ENCODE measurements at regions not wholly inside any gene's neighbourhood (a gene's known extent, or its start where the extent isn't known, plus 50 kb on each side); places are given as distances from the start of the nearest gene placed in this dataset.

DNA sequence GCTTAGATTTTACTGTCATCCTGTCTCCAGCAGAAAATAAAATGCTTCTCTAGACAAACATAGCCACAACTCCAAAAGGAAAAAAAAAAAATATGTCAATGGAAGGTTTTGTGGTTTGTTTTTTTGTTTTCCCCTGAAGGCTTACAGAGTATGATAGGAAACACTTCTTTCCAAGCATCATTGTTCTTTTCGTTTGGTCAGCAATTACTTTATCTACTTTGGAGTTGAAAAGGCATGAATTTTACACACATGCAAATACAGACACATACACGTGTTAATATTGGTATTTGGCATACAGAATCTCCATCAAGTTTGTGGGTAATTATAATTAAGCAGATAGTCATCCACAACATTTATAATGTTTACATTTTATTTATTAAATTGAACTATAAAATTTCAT is 496.9 kb upstream of the MBL2 start:
- Histone ChIP-seq H3K36me3 (no peaks in the 10 kb centered on the region), H3K4me1 (no peaks in the 10 kb centered on the region), H3K27ac (no peak overlapping the region), H3K27me3 (no peaks in the 10 kb centered on the region), H3K4me3 (replicated peaks in 1 of 3) (no peak overlapping the region), H3K9me3 (no peaks in the 10 kb centered on the region)
- no peak for TF ChIP-seq POLR2A (IDR thresholded peaks at IDR 0.05)
- TF ChIP-seq, protein P1, sequence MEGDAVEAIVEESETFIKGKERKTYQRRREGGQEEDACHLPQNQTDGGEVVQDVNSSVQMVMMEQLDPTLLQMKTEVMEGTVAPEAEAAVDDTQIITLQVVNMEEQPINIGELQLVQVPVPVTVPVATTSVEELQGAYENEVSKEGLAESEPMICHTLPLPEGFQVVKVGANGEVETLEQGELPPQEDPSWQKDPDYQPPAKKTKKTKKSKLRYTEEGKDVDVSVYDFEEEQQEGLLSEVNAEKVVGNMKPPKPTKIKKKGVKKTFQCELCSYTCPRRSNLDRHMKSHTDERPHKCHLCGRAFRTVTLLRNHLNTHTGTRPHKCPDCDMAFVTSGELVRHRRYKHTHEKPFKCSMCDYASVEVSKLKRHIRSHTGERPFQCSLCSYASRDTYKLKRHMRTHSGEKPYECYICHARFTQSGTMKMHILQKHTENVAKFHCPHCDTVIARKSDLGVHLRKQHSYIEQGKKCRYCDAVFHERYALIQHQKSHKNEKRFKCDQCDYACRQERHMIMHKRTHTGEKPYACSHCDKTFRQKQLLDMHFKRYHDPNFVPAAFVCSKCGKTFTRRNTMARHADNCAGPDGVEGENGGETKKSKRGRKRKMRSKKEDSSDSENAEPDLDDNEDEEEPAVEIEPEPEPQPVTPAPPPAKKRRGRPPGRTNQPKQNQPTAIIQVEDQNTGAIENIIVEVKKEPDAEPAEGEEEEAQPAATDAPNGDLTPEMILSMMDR (IDR thresholded peaks at IDR 0.05): no peak
- intact Hi-C loops (cut with DNase I): no loop called here
- DNase-seq: no peak
- WGBS, 2 donors: 65 to 68% methylated on average over 2 of the region's 2 CpGs

DNA sequence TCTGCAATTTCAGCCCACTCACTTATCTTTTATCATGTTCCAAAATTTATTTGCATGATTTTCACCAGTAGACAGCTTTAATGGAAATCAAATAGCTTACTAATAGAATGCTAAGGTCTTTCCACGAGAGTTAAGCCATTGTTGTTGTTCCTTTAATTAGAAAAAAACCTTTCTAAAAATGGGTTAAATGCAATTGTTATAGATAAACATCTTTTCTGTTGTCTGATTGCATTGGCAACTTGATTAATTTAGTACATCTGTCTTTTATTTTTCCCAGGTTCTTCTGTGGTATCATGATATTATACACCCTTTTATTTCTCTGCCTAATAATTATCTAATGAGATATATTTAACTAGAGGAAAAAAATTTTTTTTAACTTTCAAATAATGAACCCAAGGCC is 487.6 kb upstream of the MBL2 start:
- Histone ChIP-seq H3K4me3 (replicated peaks in 1 of 3) (no peak overlapping the region), H3K27me3 (no peaks in the 10 kb centered on the region), H3K4me1 (peaks cover 0 to 5% of the 10 kb centered on the region in 2 donors), H3K9me3 (no peaks in the 10 kb centered on the region), H3K27ac (no peak overlapping the region), H3K36me3 (no peaks in the 10 kb centered on the region)
- TF ChIP-seq, protein P1 (IDR thresholded peaks at IDR 0.05): no peak
- no peak for TF ChIP-seq POLR2A (IDR thresholded peaks at IDR 0.05)
- intact Hi-C loops (cut with DNase I): no loop called here
- WGBS, 2 donors: 71 to 73% methylated on average over 1 of the region's 1 CpG
- DNase-seq: no peak

- H3K27me3 ChIP-seq: no peaks in the 10 kb centered on the region
- H3K9me3 ChIP-seq: no peaks in the 10 kb centered on the region
- peaks cover 0 to 5% of the 10 kb centered on the region in 2 donors for H3K4me1 ChIP-seq
- no peaks in the 10 kb centered on the region for H3K36me3 ChIP-seq
- no peak overlapping the region for H3K27ac ChIP-seq
- DNase-seq: no peak
- intact Hi-C loops (cut with DNase I): no loop called here
- no peak overlapping the region for H3K4me3 ChIP-seq (replicated peaks in 1 of 3)
- TF ChIP-seq, protein P1 (IDR thresholded peaks at IDR 0.05): no peak
- no peak for TF ChIP-seq POLR2A (IDR thresholded peaks at IDR 0.05)
Observed at GRCh38 chr10:53256623-53257022, 484.0 kb upstream of the MBL2 start.

GRCh38 chr10:53255661-53256205 is 483.1 kb upstream of the MBL2 start:
- no peaks in the 10 kb centered on the region for H3K36me3 ChIP-seq
- no peak for TF ChIP-seq POLR2A (IDR thresholded peaks at IDR 0.05)
- TF ChIP-seq, protein P1 (IDR thresholded peaks at IDR 0.05): no peak
- intact Hi-C loops (cut with DNase I): no loop called here
- peaks cover 0 to 5% of the 10 kb centered on the region in 2 donors for H3K4me1 ChIP-seq
- H3K27ac ChIP-seq: no peak overlapping the region
- 85 to 93% methylated on average over 1 of the region's 1 CpG for WGBS, 2 donors
- no peak overlapping the region for H3K4me3 ChIP-seq (replicated peaks in 1 of 3)
- H3K9me3 ChIP-seq: no peaks in the 10 kb centered on the region
- DNase-seq: no peak
- H3K27me3 ChIP-seq: no peaks in the 10 kb centered on the region

DNA sequence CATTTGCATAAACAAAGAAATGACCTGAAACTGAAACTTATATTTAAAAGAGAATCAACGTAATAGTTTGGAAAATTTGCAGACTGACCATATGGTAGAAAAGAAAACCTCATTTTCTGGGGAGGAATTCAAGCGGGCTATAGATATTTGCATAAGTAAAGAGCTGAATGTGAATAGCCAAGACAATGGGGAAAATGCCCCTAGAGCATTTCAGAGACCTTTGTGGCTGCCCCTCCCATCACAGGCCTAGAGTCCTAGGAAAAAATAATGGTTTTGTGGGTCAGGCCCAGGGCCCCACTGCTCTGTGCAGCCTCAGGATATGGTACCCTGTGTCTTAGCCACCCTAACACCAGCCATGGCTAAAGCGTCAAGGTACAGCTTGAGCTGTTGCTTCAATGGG is 480.6 kb upstream of the MBL2 start:
- DNase-seq: no peak
- H3K36me3 ChIP-seq: no peaks in the 10 kb centered on the region
- intact Hi-C loops (cut with DNase I): no loop called here
- 60 to 71% methylated on average over 3 of the region's 3 CpGs for WGBS, 2 donors
- no peaks in the 10 kb centered on the region for H3K9me3 ChIP-seq
- TF ChIP-seq POLR2A (IDR thresholded peaks at IDR 0.05): no peak
- TF ChIP-seq, protein P1 (IDR thresholded peaks at IDR 0.05): no peak
- no peak overlapping the region for H3K27ac ChIP-seq
- H3K4me1 ChIP-seq: peaks cover 0 to 5% of the 10 kb centered on the region in 2 donors
- no peak overlapping the region for H3K4me3 ChIP-seq (replicated peaks in 1 of 3)
- no peaks in the 10 kb centered on the region for H3K27me3 ChIP-seq

Data from thyroid gland (tissue), 4 donors.